COLO829 (cell line): ENCODE measurements at regions not wholly inside any gene's neighbourhood (a gene's known extent, or its start where the extent isn't known, plus 50 kb on each side); places are given as distances from the start of the nearest gene placed in this dataset.
A peak's percentile ranks its signal among the peaks of the same experiment; 100 is the strongest.

Source experiments
- DNase-seq: peaks from one replicate; pipeline ENCODE4 v3.0.0; 2012; ENCODE audit warnings: low spot score

DNA sequence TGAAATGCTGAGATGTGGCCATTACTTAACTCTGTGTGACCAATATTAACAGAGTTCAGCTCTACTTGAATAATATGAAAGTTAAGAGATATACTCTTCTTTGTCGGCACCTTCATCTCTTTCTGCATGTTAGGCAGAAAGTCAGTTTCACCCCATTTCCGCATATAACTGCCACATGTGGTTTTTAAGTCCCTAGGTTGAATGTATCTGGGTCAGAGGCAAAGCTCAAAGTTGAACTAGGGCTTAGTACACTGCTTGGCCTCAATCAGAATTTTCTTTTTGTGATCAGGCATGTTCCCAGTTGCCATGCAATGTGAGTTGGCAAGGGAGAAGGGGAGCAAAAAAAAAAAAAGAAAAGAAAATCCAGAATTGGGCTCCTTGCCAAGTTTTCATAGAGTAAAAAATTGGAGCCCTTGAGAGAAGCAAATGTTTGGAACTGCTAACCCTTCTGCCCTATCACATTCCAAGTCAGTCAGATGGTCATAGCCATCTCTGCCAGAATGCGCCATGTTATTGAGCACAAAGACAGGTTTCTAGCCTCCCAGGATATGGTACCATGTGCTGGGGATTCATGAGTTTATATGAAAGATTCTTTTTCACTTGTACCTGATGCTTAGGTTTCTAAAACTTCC lies 251.2 kb upstream of the RORB start:
- DNase-seq: no peak

DNA sequence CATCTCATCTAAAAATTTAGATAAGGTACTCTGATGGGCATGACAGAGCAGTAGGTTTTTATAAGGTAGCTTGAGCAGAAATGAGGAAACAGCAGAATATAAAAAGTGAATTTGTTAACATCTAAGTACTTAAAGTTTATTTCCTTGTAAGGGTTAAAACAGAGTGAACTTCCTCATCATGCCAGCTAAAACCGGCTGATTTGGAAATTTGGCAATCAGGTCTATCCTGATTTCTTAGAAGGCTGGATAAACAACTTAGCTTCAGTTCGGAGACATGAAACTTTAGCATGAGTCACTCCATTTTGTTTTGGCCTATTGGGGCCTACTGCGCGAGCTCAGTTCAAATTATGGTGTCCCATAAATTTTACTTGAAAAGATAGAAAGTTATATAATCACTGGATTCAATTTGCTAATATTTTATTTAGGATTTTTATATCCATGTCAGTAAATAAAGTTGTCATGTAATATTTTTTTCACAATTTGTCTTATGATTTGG lies 241.6 kb upstream of the RORB start:
- DNase-seq: no peak

DNA sequence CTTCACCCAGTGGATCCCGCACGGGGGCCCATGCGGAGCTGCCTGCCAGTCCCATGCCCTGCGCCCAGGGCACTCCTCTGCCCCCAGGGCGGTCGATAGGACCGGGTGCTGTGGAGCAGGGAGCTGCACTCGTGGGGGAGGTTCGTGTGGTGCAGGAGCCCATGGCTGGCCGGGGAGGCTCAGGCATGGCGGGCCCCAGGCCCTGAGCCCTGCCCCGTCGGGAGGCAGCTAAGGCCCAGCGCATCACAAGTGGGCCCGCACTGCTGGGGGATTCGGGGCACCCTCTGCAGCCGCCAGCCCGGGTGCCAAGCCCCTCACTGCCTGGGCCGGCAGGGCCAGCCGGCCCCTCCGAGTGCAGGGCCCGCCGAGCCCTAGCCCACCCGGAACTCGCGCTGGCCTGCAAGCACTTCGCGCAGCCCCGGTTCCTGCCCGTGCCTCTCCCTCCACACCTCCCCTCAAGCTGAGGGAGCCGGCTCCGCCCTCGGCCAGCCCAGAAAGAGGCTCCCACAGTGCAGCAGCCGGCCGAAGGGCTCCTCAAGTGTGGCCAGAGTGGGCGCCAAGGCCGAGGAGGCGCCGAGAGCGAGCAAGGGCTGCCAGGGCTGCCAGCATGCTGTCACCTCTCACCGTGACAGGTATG lies 221.1 kb upstream of the RORB start:
- DNase-seq: no peak

DNA sequence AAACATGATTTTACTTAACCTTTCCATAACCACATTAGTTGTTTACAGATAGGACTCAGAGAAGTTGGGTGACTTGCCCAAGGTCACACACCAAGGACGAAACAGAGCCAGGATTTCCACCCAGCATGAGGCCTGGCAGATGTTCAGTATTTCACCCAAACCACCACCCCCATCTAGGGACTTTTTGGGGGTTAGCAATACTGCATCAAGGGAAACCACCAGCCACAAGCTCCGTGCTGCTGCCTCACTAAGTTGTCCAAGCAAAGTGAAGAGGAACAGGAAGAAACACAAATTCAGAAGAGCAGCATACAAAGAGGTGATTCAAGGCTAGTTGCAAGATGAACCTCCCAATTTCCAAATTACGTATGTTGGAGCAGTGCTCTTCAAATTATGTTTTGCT lies 219.6 kb upstream of the RORB start:
- no peak for DNase-seq

- no peak for DNase-seq
Observed at GRCh38 chr9:74281674-74282073, 215.5 kb upstream of the RORB start.

DNA sequence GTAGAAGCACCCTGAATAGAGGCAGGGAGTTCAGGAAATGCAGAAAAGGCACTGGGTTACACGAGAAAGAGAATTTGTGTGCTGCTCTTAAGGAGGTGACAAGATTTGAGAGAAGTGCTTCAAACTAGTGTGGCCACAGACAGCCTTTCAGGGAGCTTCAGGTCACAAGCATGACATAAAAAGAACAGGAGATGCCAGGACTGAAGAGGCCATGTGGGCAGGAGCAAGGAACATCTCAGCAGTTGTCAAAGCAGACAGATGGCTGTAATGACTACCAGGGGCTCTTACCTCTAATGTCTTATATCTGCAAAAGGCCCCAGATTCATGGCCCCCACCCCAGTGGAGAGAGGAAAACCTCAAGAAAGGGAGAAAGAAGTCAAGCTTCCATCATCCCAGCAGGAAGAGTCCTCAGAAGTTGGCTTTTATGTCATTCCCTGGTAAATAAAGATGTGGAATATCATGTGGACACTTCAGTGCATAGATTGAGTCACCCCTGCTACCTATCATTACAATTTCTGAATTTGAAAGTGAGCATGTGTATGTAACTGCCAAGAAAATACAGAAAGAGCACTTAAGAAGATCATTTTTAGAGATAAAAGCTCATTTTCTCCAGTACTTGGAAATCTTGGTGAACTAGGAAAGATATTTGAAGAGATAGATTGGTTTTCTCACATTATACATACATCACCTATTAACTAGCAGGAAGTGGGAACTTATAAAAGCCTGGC lies 214.4 kb upstream of the RORB start:
- no peak for DNase-seq

GRCh38 chr9:74284581-74285450 lies 212.3 kb upstream of the RORB start:
- no peak for DNase-seq

DNA sequence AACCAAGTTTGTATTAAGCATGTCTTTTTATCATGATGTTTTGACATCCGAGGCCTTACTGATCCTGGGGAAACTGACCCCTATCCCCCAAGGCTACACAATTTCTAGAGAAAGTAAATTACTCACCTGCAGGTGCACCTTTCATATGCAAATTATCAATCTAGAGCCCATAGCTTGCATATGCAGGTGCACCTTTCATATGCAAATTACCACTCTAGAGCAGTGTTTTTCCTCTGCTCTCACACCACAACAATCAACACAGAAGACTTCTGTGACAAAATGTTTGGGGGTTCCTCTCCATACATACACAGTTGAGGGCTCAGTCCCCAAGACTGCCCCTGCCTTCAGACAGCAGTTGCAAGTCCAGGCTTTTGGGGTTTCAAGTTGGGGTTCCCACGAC lies 203.7 kb upstream of the RORB start:
- no peak for DNase-seq

DNA sequence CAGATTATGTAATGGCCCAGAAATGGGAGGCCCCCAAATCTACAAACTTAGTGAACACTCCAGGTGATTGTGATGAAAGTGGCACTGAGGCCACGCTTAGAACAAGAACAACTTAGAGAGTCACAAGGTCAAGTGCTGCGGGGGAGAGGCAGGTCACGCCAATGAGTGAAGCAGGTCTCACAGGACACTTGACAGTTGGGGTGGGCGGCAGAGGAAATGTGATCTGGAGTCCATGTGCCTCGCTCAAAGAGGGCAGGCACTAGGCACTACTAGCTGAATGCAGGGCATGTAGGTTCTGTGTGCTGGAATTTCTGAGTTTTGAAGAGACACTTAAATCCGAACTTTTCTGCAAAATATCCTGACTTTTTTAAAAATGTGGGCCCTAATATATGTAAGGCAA lies 193.2 kb upstream of the RORB start:
- no peak for DNase-seq

DNA sequence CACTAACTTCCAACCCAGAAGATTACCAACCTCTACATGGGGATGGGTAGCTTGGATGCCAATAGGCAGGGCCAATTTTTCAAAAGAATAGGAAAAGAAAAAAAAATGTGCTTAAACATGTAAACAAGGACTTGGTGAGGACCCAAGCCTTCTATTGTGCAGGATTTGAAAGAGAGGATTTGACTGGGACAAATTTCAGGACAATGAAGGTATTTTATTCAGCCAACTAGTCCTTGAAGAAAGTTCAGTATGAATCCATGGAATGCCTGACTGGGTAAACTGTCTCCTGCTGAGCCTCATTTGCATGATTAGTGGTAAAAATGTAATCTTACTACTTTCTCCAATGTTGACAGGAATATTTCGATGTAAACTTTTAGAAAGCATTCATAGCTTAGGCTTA lies 192.5 kb upstream of the RORB start:
- DNase-seq: peak; percentile 52

- no peak for DNase-seq
Observed at GRCh38 chr9:74309654-74310053, 187.5 kb upstream of the RORB start.

DNA sequence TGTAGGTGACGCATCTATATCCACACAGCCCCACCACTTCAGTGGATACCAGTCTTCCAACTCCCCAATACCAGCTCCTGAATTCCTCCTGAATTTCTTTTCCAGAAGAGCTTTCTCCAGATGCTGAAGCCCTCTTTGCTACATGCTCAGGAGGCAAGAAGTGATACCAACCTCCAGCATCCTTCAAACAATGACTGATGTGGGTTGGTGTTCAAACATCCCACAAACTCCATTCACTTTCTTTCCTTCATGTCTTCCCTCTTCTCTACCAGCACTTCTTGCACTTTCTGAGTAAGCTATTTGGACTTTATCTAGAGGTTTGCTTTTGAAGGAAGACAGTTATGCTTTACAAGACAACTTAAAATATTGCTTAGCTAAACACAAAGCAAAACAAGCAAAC lies 179.9 kb upstream of the RORB start:
- no peak for DNase-seq

GRCh38 chr9:74321396-74321795 lies 175.7 kb upstream of the RORB start:
- DNase-seq: no peak

GRCh38 chr9:74322661-74323314 lies 174.3 kb upstream of the RORB start:
- DNase-seq: no peak

- no peak for DNase-seq
Observed at GRCh38 chr9:74330487-74331214, 166.5 kb upstream of the RORB start.

DNA sequence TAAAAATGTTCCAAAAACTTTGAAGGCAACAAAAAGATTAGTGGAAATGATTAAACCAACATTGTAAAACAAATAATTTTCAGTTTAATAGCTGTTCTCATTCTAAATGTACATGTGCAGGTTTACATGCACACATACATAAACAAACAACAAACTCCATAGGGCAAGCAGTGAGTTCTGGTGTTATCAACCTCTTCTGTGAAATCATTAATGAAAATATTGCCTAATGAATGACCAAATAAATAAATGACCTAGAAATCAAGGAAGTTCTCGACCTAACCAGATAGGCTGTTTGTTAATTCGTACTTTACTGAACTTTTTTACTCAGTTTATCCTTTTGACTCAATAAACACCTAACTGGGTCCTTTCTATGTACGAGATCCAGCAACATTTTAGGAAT lies 165.5 kb upstream of the RORB start:
- DNase-seq: no peak

DNA sequence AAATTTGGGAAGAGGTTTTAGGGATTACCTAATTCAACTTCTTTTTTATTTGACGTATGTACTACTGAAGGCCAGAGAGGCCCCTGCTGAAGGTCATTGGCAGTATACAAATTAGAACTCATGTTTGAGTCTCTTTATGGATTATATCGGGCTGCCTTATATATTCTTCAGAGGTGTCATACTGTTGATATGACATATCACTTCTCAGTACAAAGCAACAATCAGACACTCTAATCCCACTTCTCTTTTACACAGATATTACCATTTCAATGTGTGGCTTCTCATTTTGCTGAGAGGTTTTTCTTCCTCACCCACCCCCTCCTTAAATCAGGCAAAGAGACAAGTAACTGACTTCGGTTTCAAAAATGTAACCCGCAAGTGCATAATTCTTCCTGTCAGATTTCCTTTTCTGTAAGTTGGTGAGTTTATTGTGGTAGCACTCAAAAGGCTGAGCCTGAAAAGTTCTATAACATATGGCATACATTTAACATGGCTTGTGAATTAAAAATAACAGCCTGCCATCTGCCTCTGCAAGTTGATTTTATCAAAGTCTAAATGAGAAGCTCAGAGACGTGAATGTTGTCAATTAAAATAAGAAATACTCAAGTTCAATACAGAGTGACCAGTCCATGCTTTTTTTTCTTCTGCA lies 163.6 kb upstream of the RORB start:
- DNase-seq: no peak

GRCh38 chr9:74334271-74334670 lies 162.9 kb upstream of the RORB start:
- DNase-seq: no peak

DNA sequence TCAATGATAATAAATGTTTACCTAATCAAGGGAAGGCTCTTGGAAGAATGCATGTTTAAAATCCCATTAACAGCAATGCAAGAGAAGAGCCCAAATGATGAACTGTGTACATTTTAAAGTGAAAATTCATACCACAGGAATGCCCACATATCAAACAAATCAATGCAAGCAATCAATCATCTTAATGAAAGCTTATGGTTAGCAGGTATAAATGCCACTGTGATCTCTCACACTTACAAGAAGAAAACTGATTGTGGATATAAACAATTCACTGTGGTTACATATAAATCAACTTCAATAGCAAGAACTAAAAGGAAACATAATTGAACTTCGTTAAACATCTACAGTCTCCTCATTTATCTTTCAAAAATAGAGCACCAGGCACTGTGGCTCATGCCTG lies 161.0 kb upstream of the RORB start:
- DNase-seq: no peak

GRCh38 chr9:74348777-74349176 lies 148.4 kb upstream of the RORB start:
- DNase-seq: no peak

- DNase-seq: no peak
Observed at GRCh38 chr9:74355107-74355506, 142.0 kb upstream of the RORB start.
